WI38 (cell line): ENCODE measurements at regions not wholly inside any gene's neighbourhood (a gene's known extent, or its start where the extent isn't known, plus 50 kb on each side); places are given as distances from the start of the nearest gene placed in this dataset.

Experiments
- H3K4me3 ChIP-seq: 2 replicates; pipeline ENCODE4 v1.5.1; 2011; ENCODE audit warnings: low read depth, mild to moderate bottlenecking, control low read depth, low read length
- CTCF ChIP-seq: IDR thresholded peaks from 2 replicates; pipeline ENCODE4 v1.5.1; 2012; ENCODE audit warnings: low read depth, mild to moderate bottlenecking, control low read depth, low read length

- H3K4me3 ChIP-seq, result no peak overlapping the region
- TF ChIP-seq CTCF, result no peak
Measured at GRCh38 chr14:56461276-56462275, 118.0 kb upstream of the TMEM260 start.

- no peak overlapping the region for H3K4me3 ChIP-seq
- no peak for TF ChIP-seq CTCF
Measured at GRCh38 chr14:56463271-56463890, 116.2 kb upstream of the TMEM260 start.

GRCh38 chr14:56471056-56471455 is 108.5 kb upstream of the TMEM260 start:
- H3K4me3 ChIP-seq, result no peak overlapping the region
- TF ChIP-seq CTCF, result no peak

- H3K4me3 ChIP-seq, result no peak overlapping the region
- peak; percentile 56; the same call in 1 of the 2 replicates for TF ChIP-seq CTCF
Measured at GRCh38 chr14:56474419-56475022, 105.1 kb upstream of the TMEM260 start.

GRCh38 chr14:56482310-56482911 is 97.2 kb upstream of the TMEM260 start:
- no peak for TF ChIP-seq CTCF
- no peak overlapping the region for H3K4me3 ChIP-seq

- peak; percentile 32; the same call in 1 of the 2 replicates for TF ChIP-seq CTCF
- H3K4me3 ChIP-seq, result no peak overlapping the region
Measured at GRCh38 chr14:56487090-56487667, 92.4 kb upstream of the TMEM260 start.
